ENCODE measurements at regions not wholly inside any gene's neighbourhood (a gene's known extent, or its start where the extent isn't known, plus 50 kb on each side); places are given as distances from the start of the nearest gene placed in this dataset.

- DNase-seq = no peak
Observed at GRCh38 chr4:57554556-57555092, 444.4 kb upstream of the IGFBP7 start.

- DNase-seq = no peak
Observed at GRCh38 chr4:57553728-57554127, 443.5 kb upstream of the IGFBP7 start.

- DNase-seq = peak; percentile 66
Observed at GRCh38 chr4:57550198-57550597, 440.0 kb upstream of the IGFBP7 start.

- no peak for DNase-seq
Observed at GRCh38 chr4:57548856-57549255, 438.7 kb upstream of the IGFBP7 start.

- no peak for DNase-seq
Observed at GRCh38 chr4:57544811-57545654, 434.8 kb upstream of the IGFBP7 start.

GRCh38 chr4:57504797-57505530 lies 394.8 kb upstream of the IGFBP7 start:
- no peak for DNase-seq

- peak; percentile 56 for DNase-seq
Observed at GRCh38 chr4:57504139-57504538, 394.0 kb upstream of the IGFBP7 start.

- no peak for DNase-seq
Observed at GRCh38 chr4:57501720-57502119, 391.5 kb upstream of the IGFBP7 start.

GRCh38 chr4:57499786-57500185 lies 389.6 kb upstream of the IGFBP7 start:
- no peak for DNase-seq

- no peak for DNase-seq
Observed at GRCh38 chr4:57498251-57498650, 388.1 kb upstream of the IGFBP7 start.

- no peak for DNase-seq
Observed at GRCh38 chr4:57496697-57497471, 386.7 kb upstream of the IGFBP7 start.

GRCh38 chr4:57494821-57495220 lies 384.6 kb upstream of the IGFBP7 start:
- no peak for DNase-seq

- no peak for DNase-seq
Observed at GRCh38 chr4:57492251-57492878, 382.2 kb upstream of the IGFBP7 start.

- DNase-seq = no peak
Observed at GRCh38 chr4:57491388-57491787, 381.2 kb upstream of the IGFBP7 start.

- peak; percentile 26 for DNase-seq
Observed at GRCh38 chr4:57490520-57491255, 380.5 kb upstream of the IGFBP7 start.

- DNase-seq = no peak
Observed at GRCh38 chr4:57488366-57489162, 378.4 kb upstream of the IGFBP7 start.

- DNase-seq = no peak
Observed at GRCh38 chr4:57475424-57475823, 365.2 kb upstream of the IGFBP7 start.

GRCh38 chr4:57465321-57466056 lies 355.3 kb upstream of the IGFBP7 start:
- no peak for DNase-seq

- peak; percentile 76 for DNase-seq
Observed at GRCh38 chr4:57462843-57463242, 352.7 kb upstream of the IGFBP7 start.

GRCh38 chr4:57460967-57461366 lies 350.8 kb upstream of the IGFBP7 start:
- no peak for DNase-seq

Data from NCI-H2029 (cell line).